ENCODE measurements at regions not wholly inside any gene's neighbourhood (a gene's known extent, or its start where the extent isn't known, plus 50 kb on each side); places are given as distances from the start of the nearest gene placed in this dataset.

GRCh38 chr19:31699421-31699820 lies 350.2 kb upstream of the TSHZ3 start:
- DNase-seq (ENCODE audit: low read depth in 2 of 3, low spot score in 1 of 3), result no peak

- DNase-seq (ENCODE audit: low read depth in 2 of 3, low spot score in 1 of 3), result no peak
These were observed 351.9 kb upstream of the TSHZ3 start for GRCh38 chr19:31701146-31701545.

GRCh38 chr19:31705656-31706055 lies 356.4 kb upstream of the TSHZ3 start:
- no peak for DNase-seq (ENCODE audit: low read depth in 2 of 3, low spot score in 1 of 3)

GRCh38 chr19:31706131-31706530 lies 356.9 kb upstream of the TSHZ3 start:
- no peak for DNase-seq (ENCODE audit: low read depth in 2 of 3, low spot score in 1 of 3)

GRCh38 chr19:31706691-31707620 lies 357.7 kb upstream of the TSHZ3 start:
- no peak for DNase-seq (ENCODE audit: low read depth in 2 of 3, low spot score in 1 of 3)

GRCh38 chr19:31708520-31708919 lies 359.3 kb upstream of the TSHZ3 start:
- DNase-seq (ENCODE audit: low read depth in 2 of 3, low spot score in 1 of 3), result no peak

GRCh38 chr19:31709476-31709875 lies 360.2 kb upstream of the TSHZ3 start:
- no peak for DNase-seq (ENCODE audit: low read depth in 2 of 3, low spot score in 1 of 3)

- DNase-seq (ENCODE audit: low read depth in 2 of 3, low spot score in 1 of 3), result no peak
These were observed 366.2 kb upstream of the TSHZ3 start for GRCh38 chr19:31715249-31715945.

- no peak for DNase-seq (ENCODE audit: low read depth in 2 of 3, low spot score in 1 of 3)
These were observed 367.6 kb upstream of the TSHZ3 start for GRCh38 chr19:31716826-31717225.

- no peak for DNase-seq (ENCODE audit: low read depth in 2 of 3, low spot score in 1 of 3)
These were observed 368.2 kb upstream of the TSHZ3 start for GRCh38 chr19:31717269-31717923.

- no peak for DNase-seq (ENCODE audit: low read depth in 2 of 3, low spot score in 1 of 3)
These were observed 368.8 kb upstream of the TSHZ3 start for GRCh38 chr19:31718032-31718431.

- DNase-seq (ENCODE audit: low read depth in 2 of 3, low spot score in 1 of 3), result no peak
These were observed 369.7 kb upstream of the TSHZ3 start for GRCh38 chr19:31718898-31719297.

GRCh38 chr19:31723101-31723500 lies 373.9 kb upstream of the TSHZ3 start:
- no peak for DNase-seq (ENCODE audit: low read depth in 2 of 3, low spot score in 1 of 3)

- no peak for DNase-seq (ENCODE audit: low read depth in 2 of 3, low spot score in 1 of 3)
These were observed 375.8 kb upstream of the TSHZ3 start for GRCh38 chr19:31725051-31725450.

- no peak for DNase-seq (ENCODE audit: low read depth in 2 of 3, low spot score in 1 of 3)
These were observed 378.3 kb upstream of the TSHZ3 start for GRCh38 chr19:31727536-31727935.

GRCh38 chr19:31730270-31730669 lies 381.0 kb upstream of the TSHZ3 start:
- DNase-seq (ENCODE audit: low read depth in 2 of 3, low spot score in 1 of 3), result no peak

GRCh38 chr19:31733591-31733990 lies 384.4 kb upstream of the TSHZ3 start:
- no peak for DNase-seq (ENCODE audit: low read depth in 2 of 3, low spot score in 1 of 3)

GRCh38 chr19:31742249-31742648 lies 393.0 kb upstream of the TSHZ3 start:
- no peak for DNase-seq (ENCODE audit: low read depth in 2 of 3, low spot score in 1 of 3)

GRCh38 chr19:31745731-31746130 lies 396.5 kb upstream of the TSHZ3 start:
- no peak for DNase-seq (ENCODE audit: low read depth in 2 of 3, low spot score in 1 of 3)

GRCh38 chr19:31749231-31749630 lies 400.0 kb upstream of the TSHZ3 start:
- no peak for DNase-seq (ENCODE audit: low read depth in 2 of 3, low spot score in 1 of 3)

- no peak for DNase-seq (ENCODE audit: low read depth in 2 of 3, low spot score in 1 of 3)
These were observed 410.1 kb upstream of the TSHZ3 start for GRCh38 chr19:31759359-31759758.

Measured in stimulated activated CD4-positive, alpha-beta T cell treated with anti-CD3 and anti-CD28 coated beads, Interleukin-12 subunit alpha, Interleukin-12 subunit beta, amount 100 ng/mL, for 48 hours (primary cell).